Bronchial epithelial cell (primary cell): ENCODE measurements at regions not wholly inside any gene's neighbourhood (a gene's known extent, or its start where the extent isn't known, plus 50 kb on each side); places are given as distances from the start of the nearest gene placed in this dataset.
A peak's percentile ranks its signal among the peaks of the same experiment; 100 is the strongest.

Experiments used
- DNase-seq: peaks from one replicate; pipeline ENCODE4 v3.0.0-alpha.2; 2010; ENCODE audit warnings: low read depth
- FAIRE-seq: peaks from 2 replicates; lab custom pipeline; 2011; peaks lifted over from hg19 to GRCh38; lab: Jason Lieb, UNC
- H3K27me3 ChIP-seq: 2 replicates; pipeline ENCODE4 v1.5.1; 2011; ENCODE audit warnings: low read length; ENCODE audit not compliant: control insufficient read depth, insufficient read depth
- H3K36me3 ChIP-seq: 2 replicates; pipeline ENCODE4 v1.5.1; 2011; ENCODE audit warnings: low read length; ENCODE audit not compliant: control insufficient read depth, insufficient read depth
- H3K4me3 ChIP-seq: 2 replicates; pipeline ENCODE4 v1.5.1; 2011; ENCODE audit warnings: mild to moderate bottlenecking, low read depth, low read length, control low read depth
- CTCF ChIP-seq: IDR thresholded peaks from 2 replicates; pipeline ENCODE4 v1.5.1; 2011; ENCODE audit warnings: mild to moderate bottlenecking, moderate library complexity, low read length, control low read depth, inconsistent platforms; ENCODE audit not compliant: insufficient read depth, severe bottlenecking

GRCh38 chr5:145506185-145506850, 328.8 kb downstream of the PRELID2 start:
- FAIRE-seq (no peak), DNase-seq (no peak)
- no peak for TF ChIP-seq CTCF
- no peaks in the 10 kb centered on the region for H3K27me3 ChIP-seq
- H3K36me3 ChIP-seq, result no peaks in the 10 kb centered on the region
- H3K4me3 ChIP-seq, result no peak overlapping the region

GRCh38 chr5:145502906-145503305, 332.2 kb downstream of the PRELID2 start:
- Histone ChIP-seq H3K4me3 (no peak overlapping the region), H3K36me3 (no peaks in the 10 kb centered on the region), H3K27me3 (no peaks in the 10 kb centered on the region)
- DNase-seq (no peak), FAIRE-seq (no peak)
- TF ChIP-seq CTCF, result no peak

GRCh38 chr5:145500710-145501109, 334.4 kb downstream of the PRELID2 start:
- H3K27me3 ChIP-seq, result no peaks in the 10 kb centered on the region
- FAIRE-seq, result no peak
- no peak overlapping the region for H3K4me3 ChIP-seq
- H3K36me3 ChIP-seq, result no peaks in the 10 kb centered on the region
- DNase-seq, result no peak
- no peak for TF ChIP-seq CTCF

- Histone ChIP-seq H3K36me3 (no peaks in the 10 kb centered on the region), H3K4me3 (no peak overlapping the region), H3K27me3 (no peaks in the 10 kb centered on the region)
- DNase-seq (no peak), FAIRE-seq (no peak)
- no peak for TF ChIP-seq CTCF
These were observed 335.7 kb downstream of the PRELID2 start for GRCh38 chr5:145499483-145499882.

- Histone ChIP-seq H3K4me3 (no peak overlapping the region), H3K27me3 (no peaks in the 10 kb centered on the region), H3K36me3 (no peaks in the 10 kb centered on the region)
- no peak for FAIRE-seq
- no peak for TF ChIP-seq CTCF
- no peak for DNase-seq
These were observed 338.1 kb downstream of the PRELID2 start for GRCh38 chr5:145497052-145497451.

- no peak overlapping the region for H3K4me3 ChIP-seq
- peak; percentile 89 for DNase-seq
- H3K36me3 ChIP-seq, result no peaks in the 10 kb centered on the region
- no peak for TF ChIP-seq CTCF
- no peaks in the 10 kb centered on the region for H3K27me3 ChIP-seq
- FAIRE-seq, result no peak
These were observed 339.4 kb downstream of the PRELID2 start for GRCh38 chr5:145495741-145496140.
